Peyer's patch (tissue), 4 donors: ENCODE measurements at regions not wholly inside any gene's neighbourhood (a gene's known extent, or its start where the extent isn't known, plus 50 kb on each side); places are given as distances from the start of the nearest gene placed in this dataset.

ENCODE experiments used
- CTCF ChIP-seq, 6 experiments: fragments of 450-650 bp in 4 of 6; fragments of 200-600 bp in 2 of 6; sonication (generic) in 1 of 6; IDR thresholded peaks; one replicate each; pipeline ENCODE4 v1.5.1; 2017 to 2019; ENCODE audit warnings: antibody characterized with exemption in 6 of 6, mild to moderate bottlenecking in 3 of 6, moderate library complexity in 1 of 6
- POLR2A ChIP-seq, 2 donors: fragments of 450-650 bp; IDR thresholded peaks; one replicate each; pipeline ENCODE4 v1.5.1; 2017; ENCODE audit warnings: antibody characterized with exemption in 2 of 2, mild to moderate bottlenecking in 2 of 2, moderate library complexity in 2 of 2

- TF ChIP-seq POLR2A (IDR thresholded peaks at IDR 0.05) = no peak
- no peak for TF ChIP-seq CTCF (IDR thresholded peaks at IDR 0.05)
Measured at GRCh38 chr3:113084777-113085176, 94.0 kb downstream of the GTPBP8 start.
